ENCODE measurements at regions not wholly inside any gene's neighbourhood (a gene's known extent, or its start where the extent isn't known, plus 50 kb on each side); places are given as distances from the start of the nearest gene placed in this dataset.

GRCh38 chr15:69704229-69704628 is 251.6 kb downstream of the RPLP1 start:
- TF ChIP-seq POLR2A (IDR thresholded peaks at IDR 0.05) (no peak), CTCF (IDR thresholded peaks at IDR 0.05) (no peak), POLR2AphosphoS5 (IDR thresholded peaks at IDR 0.05) (no peak), EP300 (IDR thresholded peaks at IDR 0.05) (no peak)

Measured in gastroesophageal sphincter (tissue), 3 donors.